ENCODE measurements at regions not wholly inside any gene's neighbourhood (a gene's known extent, or its start where the extent isn't known, plus 50 kb on each side); places are given as distances from the start of the nearest gene placed in this dataset.

- Histone ChIP-seq H3K36me3 (ENCODE audit: control insufficient read depth in 3 of 3, insufficient read depth in 3 of 3, low read length in 3 of 3) (no peaks in the 10 kb centered on the region), H3K27ac (ENCODE audit: low read depth, low read length) (no peak overlapping the region), H3K27me3 (ENCODE audit: control insufficient read depth in 3 of 3, insufficient read depth in 3 of 3, low read length in 3 of 3) (no peaks in the 10 kb centered on the region), H3K9me3 (ENCODE audit: control insufficient read depth in 3 of 3, low read length in 3 of 3) (no peaks in the 10 kb centered on the region), H3K4me1 (ENCODE audit: control insufficient read depth in 3 of 3, insufficient read depth in 3 of 3, low read length in 3 of 3) (no peaks in the 10 kb centered on the region), H3K9ac (ENCODE audit: low read depth in 1 of 3, low read length in 3 of 3) (no peak overlapping the region), H3K4me3 (ENCODE audit: low read length in 3 of 3) (no peak overlapping the region)
Observed at GRCh38 chr9:28005779-28006178, 432.5 kb upstream of the C9orf72 start.

DNA sequence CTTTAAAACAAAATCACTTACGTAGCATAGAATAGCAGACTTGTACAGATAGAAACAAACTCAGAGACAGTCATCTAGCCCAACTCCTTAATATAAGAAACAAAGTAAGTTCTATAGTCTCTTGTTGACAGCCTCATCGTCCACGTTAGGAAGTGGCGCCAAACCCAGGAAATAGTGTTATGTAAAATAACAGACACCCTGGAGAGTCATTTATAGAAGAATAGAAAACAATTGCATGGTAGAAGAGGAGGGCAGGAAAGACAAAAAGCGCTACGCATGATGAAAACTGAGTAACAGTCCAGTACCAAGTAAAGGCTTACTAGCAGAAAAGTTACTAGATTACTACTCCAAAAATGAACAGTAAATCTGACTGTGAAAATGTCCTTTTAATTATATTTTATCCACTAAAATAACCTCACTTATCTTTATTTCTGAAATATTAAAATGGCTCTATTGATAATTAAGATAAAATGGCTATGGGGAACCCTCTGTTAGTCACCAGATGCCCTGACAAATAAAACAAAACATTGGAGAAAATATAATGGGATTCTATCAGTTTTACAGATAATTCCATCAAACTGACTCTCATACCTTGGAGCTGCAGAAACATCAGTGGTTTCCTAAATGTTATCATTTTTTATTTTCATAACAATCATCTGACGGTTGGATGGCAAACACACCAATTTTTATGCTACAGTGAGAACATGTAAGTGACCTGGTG, 434.0 kb upstream of the C9orf72 start:
- Histone ChIP-seq H3K36me3 (ENCODE audit: control insufficient read depth in 3 of 3, insufficient read depth in 3 of 3, low read length in 3 of 3) (no peaks in the 10 kb centered on the region), H3K9ac (ENCODE audit: low read depth in 1 of 3, low read length in 3 of 3) (no peak overlapping the region), H3K9me3 (ENCODE audit: control insufficient read depth in 3 of 3, low read length in 3 of 3) (no peaks in the 10 kb centered on the region), H3K27me3 (ENCODE audit: control insufficient read depth in 3 of 3, insufficient read depth in 3 of 3, low read length in 3 of 3) (no peaks in the 10 kb centered on the region), H3K27ac (ENCODE audit: low read depth, low read length) (no peak overlapping the region), H3K4me3 (ENCODE audit: low read length in 3 of 3) (no peak overlapping the region), H3K4me1 (ENCODE audit: control insufficient read depth in 3 of 3, insufficient read depth in 3 of 3, low read length in 3 of 3) (no peaks in the 10 kb centered on the region)

DNA sequence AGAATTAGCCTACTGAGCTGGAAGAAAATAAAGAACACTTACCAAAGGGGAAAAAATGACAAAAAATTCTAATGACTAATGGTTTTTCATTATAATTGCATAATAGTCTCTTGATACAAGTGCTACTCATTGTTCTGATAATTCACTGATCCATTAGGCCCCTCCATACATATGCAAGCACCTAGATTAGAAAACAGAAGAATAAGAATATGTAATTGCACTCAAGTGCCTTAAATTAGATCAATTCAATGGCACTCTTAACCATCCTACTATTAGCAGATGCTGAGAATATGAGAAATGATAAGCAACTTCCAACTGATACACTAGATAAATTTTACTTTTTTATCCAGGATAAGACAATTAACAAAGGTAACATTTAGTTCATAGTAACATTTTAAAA, 440.9 kb upstream of the C9orf72 start:
- Histone ChIP-seq H3K36me3 (ENCODE audit: control insufficient read depth in 3 of 3, insufficient read depth in 3 of 3, low read length in 3 of 3) (no peaks in the 10 kb centered on the region), H3K27me3 (ENCODE audit: control insufficient read depth in 3 of 3, insufficient read depth in 3 of 3, low read length in 3 of 3) (peaks cover 0 to 2% (median 0%) of the 10 kb centered on the region in 3 donors), H3K4me1 (ENCODE audit: control insufficient read depth in 3 of 3, insufficient read depth in 3 of 3, low read length in 3 of 3) (no peaks in the 10 kb centered on the region), H3K4me3 (ENCODE audit: low read length in 3 of 3) (no peak overlapping the region), H3K27ac (ENCODE audit: low read depth, low read length) (no peak overlapping the region), H3K9ac (ENCODE audit: low read depth in 1 of 3, low read length in 3 of 3) (no peak overlapping the region), H3K9me3 (ENCODE audit: control insufficient read depth in 3 of 3, low read length in 3 of 3) (no peaks in the 10 kb centered on the region)

DNA sequence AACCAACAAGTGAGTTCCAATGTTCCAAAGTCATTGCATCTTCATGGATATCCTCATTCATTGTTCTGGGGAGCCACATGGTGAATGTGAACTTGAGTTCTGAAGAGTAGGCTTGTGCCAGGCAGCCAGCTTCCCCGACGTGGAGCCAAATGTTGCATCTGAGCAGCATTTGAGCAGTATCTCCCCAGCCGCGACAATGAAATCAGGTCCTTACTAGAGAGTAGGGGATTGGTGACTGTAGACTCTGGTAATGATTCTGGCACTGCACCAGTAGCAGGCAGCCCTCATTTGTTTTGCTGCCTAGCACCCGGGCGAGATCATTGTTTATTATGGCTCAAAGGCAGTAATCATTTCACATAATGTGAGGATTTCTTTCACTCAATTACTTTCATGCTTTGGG, 451.4 kb upstream of the C9orf72 start:
- H3K4me1 ChIP-seq (ENCODE audit: control insufficient read depth in 3 of 3, insufficient read depth in 3 of 3, low read length in 3 of 3), result no peaks in the 10 kb centered on the region
- no peak overlapping the region for H3K4me3 ChIP-seq (ENCODE audit: low read length in 3 of 3)

DNA sequence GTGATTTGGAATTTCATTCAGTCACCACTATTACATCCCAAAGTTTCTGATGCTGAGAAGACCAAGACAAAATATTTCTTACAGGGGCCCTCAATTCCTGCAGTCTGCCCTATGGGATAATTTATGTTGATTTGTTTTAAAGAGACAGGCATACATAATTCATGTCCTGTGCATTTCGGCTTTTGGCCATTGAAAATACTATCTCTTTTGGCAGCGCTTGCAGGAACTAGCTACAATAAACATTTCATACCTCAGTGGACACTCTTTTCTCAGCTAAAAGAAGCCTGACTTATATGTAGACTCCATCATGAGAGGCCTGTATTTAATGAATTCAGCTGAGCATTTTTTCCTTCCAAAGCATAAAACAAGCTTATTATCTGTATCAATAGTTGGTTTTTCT, 451.9 kb upstream of the C9orf72 start:
- no peak overlapping the region for H3K9ac ChIP-seq (ENCODE audit: low read depth in 1 of 3, low read length in 3 of 3)
- H3K4me1 ChIP-seq (ENCODE audit: control insufficient read depth in 3 of 3, insufficient read depth in 3 of 3, low read length in 3 of 3), result no peaks in the 10 kb centered on the region
- no peak overlapping the region for H3K4me3 ChIP-seq (ENCODE audit: low read length in 3 of 3)
- no peaks in the 10 kb centered on the region for H3K9me3 ChIP-seq (ENCODE audit: control insufficient read depth in 3 of 3, low read length in 3 of 3)
- H3K36me3 ChIP-seq (ENCODE audit: control insufficient read depth in 3 of 3, insufficient read depth in 3 of 3, low read length in 3 of 3), result no peaks in the 10 kb centered on the region
- no peaks in the 10 kb centered on the region for H3K27me3 ChIP-seq (ENCODE audit: control insufficient read depth in 3 of 3, insufficient read depth in 3 of 3, low read length in 3 of 3)
- no peak overlapping the region for H3K27ac ChIP-seq (ENCODE audit: low read depth, low read length)

More for the DNA sequence above, 451.4 kb upstream of the C9orf72 start:
- no peak overlapping the region for H3K9ac ChIP-seq (ENCODE audit: low read depth in 1 of 3, low read length in 3 of 3)
- H3K27ac ChIP-seq (ENCODE audit: low read depth, low read length), result no peak overlapping the region
- H3K9me3 ChIP-seq (ENCODE audit: control insufficient read depth in 3 of 3, low read length in 3 of 3), result no peaks in the 10 kb centered on the region
- H3K36me3 ChIP-seq (ENCODE audit: control insufficient read depth in 3 of 3, insufficient read depth in 3 of 3, low read length in 3 of 3), result no peaks in the 10 kb centered on the region
- H3K27me3 ChIP-seq (ENCODE audit: control insufficient read depth in 3 of 3, insufficient read depth in 3 of 3, low read length in 3 of 3), result no peaks in the 10 kb centered on the region

DNA sequence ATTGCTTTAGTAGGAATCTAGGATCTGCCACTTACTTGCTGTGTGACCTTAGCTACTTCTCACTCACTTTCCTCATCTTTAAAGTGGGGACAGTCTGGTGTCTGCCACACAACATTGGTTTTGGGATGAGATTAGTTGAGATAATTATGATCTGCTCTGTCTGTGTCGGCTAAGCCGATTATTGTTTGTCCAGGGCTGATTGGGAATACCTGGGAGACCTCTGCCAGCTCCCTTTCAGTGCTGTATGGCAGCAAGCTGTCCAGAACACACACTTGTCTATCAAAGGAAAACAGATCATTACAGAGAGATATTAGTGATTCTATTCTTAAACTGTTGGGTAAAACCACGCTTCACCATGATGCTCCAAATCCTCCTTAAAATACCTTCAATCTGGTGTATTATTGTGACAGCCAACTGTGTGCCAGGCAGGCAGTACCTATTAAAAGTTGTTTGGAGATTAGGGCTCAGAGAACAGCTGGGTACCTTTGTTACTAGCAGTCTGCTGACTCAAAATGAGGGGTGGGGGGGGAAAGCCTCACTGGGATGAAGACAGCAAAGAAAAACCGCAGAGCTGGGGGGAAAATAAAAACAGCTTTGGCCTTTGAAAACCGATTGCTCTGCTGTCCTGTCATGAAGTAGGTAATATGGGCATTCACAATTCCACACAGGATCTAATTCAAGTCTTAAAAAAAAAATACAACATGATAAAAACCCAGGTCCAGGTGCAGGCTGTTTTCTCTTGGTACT, 458.4 kb upstream of the C9orf72 start:
- Histone ChIP-seq H3K9me3 (ENCODE audit: control insufficient read depth in 3 of 3, low read length in 3 of 3) (no peaks in the 10 kb centered on the region), H3K9ac (ENCODE audit: low read depth in 1 of 3, low read length in 3 of 3) (no peak overlapping the region)

DNA sequence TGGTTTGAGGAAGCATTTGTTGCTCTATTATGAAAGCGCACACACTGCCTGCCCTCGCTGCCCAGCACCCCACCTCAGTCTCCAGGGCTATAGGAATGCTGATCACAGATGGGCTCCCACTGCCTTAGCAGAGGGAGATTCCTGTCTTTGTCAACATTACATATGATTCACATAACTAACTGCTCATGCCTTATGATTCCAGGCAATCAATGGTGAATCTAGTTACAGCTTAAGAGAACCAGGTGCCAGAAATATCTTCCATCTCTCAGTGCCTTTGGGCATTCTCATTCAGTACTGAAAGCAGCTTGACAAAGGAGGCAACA, 458.9 kb upstream of the C9orf72 start:
- Histone ChIP-seq H3K27me3 (ENCODE audit: control insufficient read depth in 3 of 3, insufficient read depth in 3 of 3, low read length in 3 of 3) (no peaks in the 10 kb centered on the region), H3K4me1 (ENCODE audit: control insufficient read depth in 3 of 3, insufficient read depth in 3 of 3, low read length in 3 of 3) (no peaks in the 10 kb centered on the region), H3K36me3 (ENCODE audit: control insufficient read depth in 3 of 3, insufficient read depth in 3 of 3, low read length in 3 of 3) (no peaks in the 10 kb centered on the region), H3K9ac (ENCODE audit: low read depth in 1 of 3, low read length in 3 of 3) (no peak overlapping the region), H3K27ac (ENCODE audit: low read depth, low read length) (no peak overlapping the region), H3K4me3 (ENCODE audit: low read length in 3 of 3) (no peak overlapping the region), H3K9me3 (ENCODE audit: control insufficient read depth in 3 of 3, low read length in 3 of 3) (no peaks in the 10 kb centered on the region)

More for the DNA sequence above, 458.4 kb upstream of the C9orf72 start:
- H3K4me1 ChIP-seq (ENCODE audit: control insufficient read depth in 3 of 3, insufficient read depth in 3 of 3, low read length in 3 of 3), result no peaks in the 10 kb centered on the region
- H3K27me3 ChIP-seq (ENCODE audit: control insufficient read depth in 3 of 3, insufficient read depth in 3 of 3, low read length in 3 of 3), result no peaks in the 10 kb centered on the region
- no peak overlapping the region for H3K4me3 ChIP-seq (ENCODE audit: low read length in 3 of 3)
- no peak overlapping the region for H3K27ac ChIP-seq (ENCODE audit: low read depth, low read length)
- H3K36me3 ChIP-seq (ENCODE audit: control insufficient read depth in 3 of 3, insufficient read depth in 3 of 3, low read length in 3 of 3), result no peaks in the 10 kb centered on the region

DNA sequence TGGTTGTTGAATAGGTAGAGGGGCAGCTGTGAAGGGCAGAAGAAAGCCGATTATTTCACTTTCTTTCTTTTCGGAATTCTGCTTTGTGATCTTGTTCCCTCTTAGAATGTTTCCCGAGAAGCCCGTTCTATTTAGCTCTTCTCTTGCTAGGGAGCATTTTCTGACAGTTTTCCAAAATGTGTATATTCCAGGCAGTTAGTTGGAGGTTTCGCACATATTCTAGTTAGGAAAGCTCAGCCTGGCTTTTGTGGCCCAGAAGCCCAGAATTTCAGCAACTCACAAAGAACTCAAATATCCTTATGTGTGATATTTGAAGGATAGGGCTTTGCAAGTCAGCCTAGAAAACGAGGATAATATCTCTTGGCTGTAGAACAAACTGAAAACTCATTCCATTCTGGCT, 461.0 kb upstream of the C9orf72 start:
- no peaks in the 10 kb centered on the region for H3K27me3 ChIP-seq (ENCODE audit: control insufficient read depth in 3 of 3, insufficient read depth in 3 of 3, low read length in 3 of 3)

DNA sequence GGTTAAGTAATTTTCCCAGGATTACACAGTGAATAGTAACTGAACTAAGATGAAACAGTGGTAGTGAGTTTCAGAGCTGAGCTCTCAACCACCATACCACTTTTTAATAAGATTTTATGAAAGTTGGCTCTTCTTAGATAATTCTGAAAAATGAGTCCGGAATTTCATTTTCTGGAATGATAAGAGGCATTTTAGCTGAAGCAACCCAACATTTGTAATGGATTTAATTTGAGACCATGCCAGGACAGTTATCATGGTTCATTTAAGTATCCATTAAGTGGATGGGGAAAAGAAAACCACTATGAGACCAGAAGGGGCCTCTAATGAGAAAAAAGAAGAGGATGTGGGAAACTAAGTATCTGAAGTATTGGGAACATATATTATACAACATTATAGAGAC, 464.7 kb upstream of the C9orf72 start:
- no peaks in the 10 kb centered on the region for H3K27me3 ChIP-seq (ENCODE audit: control insufficient read depth in 3 of 3, insufficient read depth in 3 of 3, low read length in 3 of 3)
- no peak overlapping the region for H3K27ac ChIP-seq (ENCODE audit: low read depth, low read length)
- H3K36me3 ChIP-seq (ENCODE audit: control insufficient read depth in 3 of 3, insufficient read depth in 3 of 3, low read length in 3 of 3), result no peaks in the 10 kb centered on the region
- no peaks in the 10 kb centered on the region for H3K4me1 ChIP-seq (ENCODE audit: control insufficient read depth in 3 of 3, insufficient read depth in 3 of 3, low read length in 3 of 3)
- no peaks in the 10 kb centered on the region for H3K9me3 ChIP-seq (ENCODE audit: control insufficient read depth in 3 of 3, low read length in 3 of 3)
- no peak overlapping the region for H3K9ac ChIP-seq (ENCODE audit: low read depth in 1 of 3, low read length in 3 of 3)
- no peak overlapping the region for H3K4me3 ChIP-seq (ENCODE audit: low read length in 3 of 3)

More for the DNA sequence above, 461.0 kb upstream of the C9orf72 start:
- Histone ChIP-seq H3K9me3 (ENCODE audit: control insufficient read depth in 3 of 3, low read length in 3 of 3) (no peaks in the 10 kb centered on the region), H3K4me3 (ENCODE audit: low read length in 3 of 3) (no peak overlapping the region), H3K9ac (ENCODE audit: low read depth in 1 of 3, low read length in 3 of 3) (no peak overlapping the region), H3K27ac (ENCODE audit: low read depth, low read length) (no peak overlapping the region), H3K36me3 (ENCODE audit: control insufficient read depth in 3 of 3, insufficient read depth in 3 of 3, low read length in 3 of 3) (no peaks in the 10 kb centered on the region), H3K4me1 (ENCODE audit: control insufficient read depth in 3 of 3, insufficient read depth in 3 of 3, low read length in 3 of 3) (no peaks in the 10 kb centered on the region)

DNA sequence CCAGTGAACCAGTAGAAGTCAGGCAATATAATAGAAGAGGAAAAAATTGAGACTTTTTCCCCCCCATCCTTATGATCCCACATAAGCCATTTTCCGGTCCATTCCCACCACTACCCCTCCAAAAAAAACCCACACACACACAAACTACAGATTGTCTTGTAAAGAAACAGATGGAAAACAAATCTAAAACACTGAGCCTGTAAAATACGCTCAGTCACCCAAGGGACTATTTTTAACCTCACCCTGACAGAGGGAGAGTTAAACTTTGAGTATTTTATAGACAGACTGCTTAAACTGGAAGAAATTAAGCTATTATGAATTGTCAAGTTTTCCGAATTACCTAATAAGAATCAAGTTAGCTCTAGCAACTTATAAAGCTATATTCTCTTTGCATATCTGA, 471.8 kb upstream of the C9orf72 start:
- no peaks in the 10 kb centered on the region for H3K9me3 ChIP-seq (ENCODE audit: control insufficient read depth in 3 of 3, low read length in 3 of 3)
- H3K4me1 ChIP-seq (ENCODE audit: control insufficient read depth in 3 of 3, insufficient read depth in 3 of 3, low read length in 3 of 3), result no peaks in the 10 kb centered on the region
- no peak overlapping the region for H3K9ac ChIP-seq (ENCODE audit: low read depth in 1 of 3, low read length in 3 of 3)
- H3K4me3 ChIP-seq (ENCODE audit: low read length in 3 of 3), result no peak overlapping the region
- H3K27ac ChIP-seq (ENCODE audit: low read depth, low read length), result no peak overlapping the region
- no peaks in the 10 kb centered on the region for H3K27me3 ChIP-seq (ENCODE audit: control insufficient read depth in 3 of 3, insufficient read depth in 3 of 3, low read length in 3 of 3)
- no peaks in the 10 kb centered on the region for H3K36me3 ChIP-seq (ENCODE audit: control insufficient read depth in 3 of 3, insufficient read depth in 3 of 3, low read length in 3 of 3)

Measured in skeletal muscle tissue (tissue), 3 donors.